Left ventricle myocardium inferior (tissue), 1 donor: ENCODE measurements at regions not wholly inside any gene's neighbourhood (a gene's known extent, or its start where the extent isn't known, plus 50 kb on each side); places are given as distances from the start of the nearest gene placed in this dataset.
"Not testable (repeated sequence)": the region's sequence is repeated elsewhere in the genome, so short reads cannot be mapped to it uniquely, and the experiment has no call there.

ENCODE experiments used
- DNase-seq: peaks from one replicate; pipeline ENCODE4 v3.0.0-alpha.2; 2020
- H3K27ac ChIP-seq: fragments of 200-600 bp; replicated peaks from 2 replicates; pipeline ENCODE4 v1.8.0; 2021
- H3K27me3 ChIP-seq: fragments of 200-600 bp; 2 replicates; pipeline ENCODE4 v1.8.0; 2021; ENCODE audit warnings: low read depth
- H3K36me3 ChIP-seq: fragments of 200-600 bp; 2 replicates; pipeline ENCODE4 v1.8.0; 2021
- H3K4me1 ChIP-seq: fragments of 200-600 bp; 2 replicates; pipeline ENCODE4 v1.8.0; 2021
- H3K4me3 ChIP-seq: fragments of 200-600 bp; 2 replicates; pipeline ENCODE4 v1.8.0; 2021; ENCODE audit warnings: mild to moderate bottlenecking, moderate library complexity
- H3K9me3 ChIP-seq: fragments of 200-600 bp; replicated peaks from 2 replicates; pipeline ENCODE4 v1.8.0; 2021
- intact Hi-C: fragments of 100-400 bp; cut with micrococcal nuclease; formaldehyde crosslinking; loops from one replicate; pipeline ENCODE4 v1.11.0; 2022
- TF ChIP-seq, protein P1 (sequence below): fragments of 200-600 bp; IDR thresholded peaks from 2 replicates; pipeline ENCODE4 v1.8.0; 2021; ENCODE audit warnings: antibody characterized with exemption, mild to moderate bottlenecking, borderline replicate concordance
- donor health status: DM: no; HTN: yes; CAD: no; lungs with severe emphysema.

DNA sequence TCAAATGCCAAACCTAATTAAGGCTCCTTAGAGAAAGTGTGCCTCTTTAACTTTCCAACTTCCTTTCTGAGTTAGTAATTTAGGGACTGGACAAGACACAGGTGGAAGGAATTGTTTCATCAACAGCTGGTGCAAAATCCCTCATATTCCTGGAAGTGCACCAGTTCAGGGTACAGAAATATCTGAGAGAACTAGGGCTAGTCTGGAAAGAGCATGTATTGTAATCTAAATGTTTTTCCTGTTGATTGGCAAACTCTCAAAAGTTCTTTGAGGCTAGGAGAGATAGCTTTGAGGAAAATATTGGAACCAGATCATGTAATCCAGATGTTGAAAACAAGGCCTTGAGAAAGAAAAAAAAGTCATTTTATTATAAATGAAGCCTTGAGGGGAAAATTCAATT lies 98.1 kb upstream of the C1GALT1C1 start:
- H3K27me3 ChIP-seq: no peaks in the 10 kb centered on the region
- TF ChIP-seq, protein P1, sequence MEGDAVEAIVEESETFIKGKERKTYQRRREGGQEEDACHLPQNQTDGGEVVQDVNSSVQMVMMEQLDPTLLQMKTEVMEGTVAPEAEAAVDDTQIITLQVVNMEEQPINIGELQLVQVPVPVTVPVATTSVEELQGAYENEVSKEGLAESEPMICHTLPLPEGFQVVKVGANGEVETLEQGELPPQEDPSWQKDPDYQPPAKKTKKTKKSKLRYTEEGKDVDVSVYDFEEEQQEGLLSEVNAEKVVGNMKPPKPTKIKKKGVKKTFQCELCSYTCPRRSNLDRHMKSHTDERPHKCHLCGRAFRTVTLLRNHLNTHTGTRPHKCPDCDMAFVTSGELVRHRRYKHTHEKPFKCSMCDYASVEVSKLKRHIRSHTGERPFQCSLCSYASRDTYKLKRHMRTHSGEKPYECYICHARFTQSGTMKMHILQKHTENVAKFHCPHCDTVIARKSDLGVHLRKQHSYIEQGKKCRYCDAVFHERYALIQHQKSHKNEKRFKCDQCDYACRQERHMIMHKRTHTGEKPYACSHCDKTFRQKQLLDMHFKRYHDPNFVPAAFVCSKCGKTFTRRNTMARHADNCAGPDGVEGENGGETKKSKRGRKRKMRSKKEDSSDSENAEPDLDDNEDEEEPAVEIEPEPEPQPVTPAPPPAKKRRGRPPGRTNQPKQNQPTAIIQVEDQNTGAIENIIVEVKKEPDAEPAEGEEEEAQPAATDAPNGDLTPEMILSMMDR: no peak
- no peak overlapping the region for H3K4me3 ChIP-seq
- no peak for DNase-seq
- H3K36me3 ChIP-seq: no peaks in the 10 kb centered on the region
- H3K27ac ChIP-seq: peak overlapping the region; percentile 42
- H3K9me3 ChIP-seq: no peaks in the 10 kb centered on the region
- H3K4me1 ChIP-seq: no peaks in the 10 kb centered on the region
- intact Hi-C loops: no loop called here

DNA sequence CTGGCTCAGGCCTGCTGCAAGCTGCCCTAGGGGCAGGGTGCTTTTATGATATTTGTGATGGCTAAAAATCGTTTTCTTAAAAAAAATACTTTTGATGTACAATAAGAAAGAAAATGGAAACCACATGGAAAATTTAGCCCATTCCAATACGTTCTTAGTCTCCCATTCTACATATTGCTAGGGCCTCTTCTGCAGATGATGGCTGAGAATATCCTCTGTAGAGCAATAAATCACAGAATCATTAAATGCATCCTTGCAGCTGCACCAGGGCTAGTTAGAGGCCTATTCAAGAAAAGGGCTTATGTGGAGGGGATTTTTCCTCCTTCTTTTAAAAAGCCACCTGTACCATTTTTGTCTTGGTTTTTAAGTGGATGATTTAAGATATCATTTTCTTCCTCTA lies 97.6 kb upstream of the C1GALT1C1 start:
- intact Hi-C loops: no loop called here
- no peaks in the 10 kb centered on the region for H3K36me3 ChIP-seq
- no peaks in the 10 kb centered on the region for H3K27me3 ChIP-seq
- TF ChIP-seq, protein P1: no peak
- H3K4me3 ChIP-seq: no peak overlapping the region
- no peaks in the 10 kb centered on the region for H3K9me3 ChIP-seq
- peak overlapping the region; percentile 8 for H3K27ac ChIP-seq
- DNase-seq: no peak
- H3K4me1 ChIP-seq: no peaks in the 10 kb centered on the region

DNA sequence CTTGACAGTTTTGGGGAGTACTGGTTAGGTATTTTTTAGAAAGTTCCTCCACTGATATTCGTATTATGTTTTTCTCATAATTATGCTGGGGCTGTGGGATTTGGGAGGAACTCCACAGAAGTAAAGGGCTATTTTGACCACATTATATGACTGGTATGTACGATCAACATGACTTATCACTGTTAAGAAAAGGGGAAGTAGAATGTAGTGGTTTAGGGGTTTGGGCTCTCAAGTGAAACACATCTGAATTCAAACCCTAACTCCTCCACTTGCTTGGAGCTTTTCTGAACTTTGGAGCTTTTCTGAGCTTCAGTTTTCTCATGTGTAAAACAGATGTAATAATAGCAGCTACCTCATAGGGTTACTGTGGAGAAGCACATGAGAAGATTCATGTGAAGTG lies 96.4 kb upstream of the C1GALT1C1 start:
- H3K4me3 ChIP-seq: no peak overlapping the region
- intact Hi-C loops: no loop called here
- no peaks in the 10 kb centered on the region for H3K27me3 ChIP-seq
- H3K9me3 ChIP-seq: no peaks in the 10 kb centered on the region
- DNase-seq: no peak
- H3K4me1 ChIP-seq: no peaks in the 10 kb centered on the region
- no peaks in the 10 kb centered on the region for H3K36me3 ChIP-seq
- H3K27ac ChIP-seq: no peak overlapping the region
- TF ChIP-seq, protein P1: no peak

DNA sequence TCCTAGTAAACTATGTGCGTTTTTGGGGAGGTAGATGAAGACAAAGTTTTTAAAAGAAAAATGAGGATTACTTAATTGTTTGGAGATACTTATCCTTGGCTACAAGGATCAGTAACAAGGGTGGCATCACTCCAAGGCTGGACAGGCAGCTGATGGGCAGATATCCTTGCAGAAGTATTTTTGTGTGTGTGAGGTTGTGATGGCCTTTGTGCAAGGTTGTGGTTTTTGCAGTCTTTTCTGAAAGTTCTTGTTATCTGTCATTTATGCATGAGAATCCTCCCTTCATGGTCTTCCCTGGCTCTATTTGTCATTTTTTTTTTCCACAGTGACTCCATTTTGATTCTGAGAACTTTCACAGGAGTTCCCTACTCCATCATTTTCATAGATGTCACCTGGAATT lies 96.0 kb upstream of the C1GALT1C1 start:
- Histone ChIP-seq H3K27ac (no peak overlapping the region), H3K36me3 (no peaks in the 10 kb centered on the region), H3K9me3 (no peaks in the 10 kb centered on the region), H3K27me3 (no peaks in the 10 kb centered on the region), H3K4me3 (no peak overlapping the region), H3K4me1 (no peaks in the 10 kb centered on the region)
- no peak for DNase-seq
- intact Hi-C loops: no loop called here
- TF ChIP-seq, protein P1: no peak

DNA sequence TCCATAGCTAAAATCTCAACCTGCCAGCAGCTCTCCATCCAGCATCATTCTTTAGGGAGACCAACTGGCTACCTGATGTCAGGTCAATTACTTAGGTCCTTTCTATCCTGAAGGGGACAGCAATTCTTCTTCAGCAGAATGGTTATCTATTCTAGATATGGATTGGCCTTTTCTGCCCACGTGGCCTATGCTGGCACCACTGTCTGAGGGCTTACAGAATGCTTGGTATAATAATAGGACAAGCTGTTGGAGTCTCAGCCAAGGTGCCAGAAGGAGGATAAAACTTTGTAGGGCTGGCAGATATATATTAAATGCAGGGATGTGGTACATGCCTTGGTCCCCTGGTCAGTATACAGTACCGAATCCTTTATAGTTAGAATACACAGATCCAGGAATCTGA lies 89.8 kb upstream of the C1GALT1C1 start:
- Histone ChIP-seq H3K27me3 (no peaks in the 10 kb centered on the region), H3K27ac (no peak overlapping the region)
- TF ChIP-seq, protein P1: no peak

DNA sequence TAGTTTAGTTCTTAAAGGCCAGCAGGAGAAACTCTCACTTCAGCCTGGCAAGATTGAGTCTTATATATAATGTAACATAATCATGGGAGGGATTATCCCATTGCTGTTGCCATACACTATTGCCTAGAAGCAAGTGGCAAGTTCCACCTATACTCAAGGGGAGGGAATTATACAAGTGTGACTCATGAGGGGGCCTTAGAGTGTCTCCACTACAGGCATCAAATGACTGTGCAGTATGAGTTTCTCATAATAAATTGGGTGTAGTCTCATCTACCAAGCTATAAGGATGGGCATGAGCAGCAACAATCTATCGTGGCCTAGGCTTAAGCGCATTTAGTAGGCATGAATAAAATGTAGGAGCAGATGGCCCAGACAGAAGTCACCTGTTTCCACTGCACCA lies 89.1 kb upstream of the C1GALT1C1 start:
- Histone ChIP-seq H3K4me1 (no peaks in the 10 kb centered on the region), H3K36me3 (no peaks in the 10 kb centered on the region), H3K9me3 (no peaks in the 10 kb centered on the region), H3K27ac (no peak overlapping the region), H3K27me3 (no peaks in the 10 kb centered on the region), H3K4me3 (no peak overlapping the region)
- no peak for DNase-seq
- TF ChIP-seq, protein P1: no peak
- intact Hi-C loops: no loop called here

More for the DNA sequence above, 89.8 kb upstream of the C1GALT1C1 start:
- H3K9me3 ChIP-seq: no peaks in the 10 kb centered on the region
- H3K4me1 ChIP-seq: no peaks in the 10 kb centered on the region
- no peak overlapping the region for H3K4me3 ChIP-seq
- H3K36me3 ChIP-seq: no peaks in the 10 kb centered on the region
- intact Hi-C loops: no loop called here
- DNase-seq: no peak

DNA sequence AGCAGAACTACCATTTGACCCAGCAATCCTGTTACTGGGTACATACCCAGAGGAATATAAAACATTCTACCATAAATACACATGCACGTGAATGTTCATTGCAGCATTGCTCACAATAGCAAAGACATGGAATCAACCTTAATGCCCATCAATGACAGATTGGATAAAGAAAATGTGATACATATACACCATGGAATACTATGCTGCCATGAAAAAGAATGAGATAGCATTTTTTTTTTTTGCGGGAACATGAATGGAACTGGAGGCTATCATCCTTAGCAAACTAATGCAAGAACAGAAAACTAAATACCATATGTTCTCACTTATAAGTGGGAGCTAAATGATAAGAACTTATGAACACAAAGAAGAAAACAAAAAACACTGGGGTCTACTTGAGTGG lies 72.5 kb upstream of the C1GALT1C1 start:
- DNase-seq, H3K4me1 ChIP-seq, H3K4me3 ChIP-seq, intact Hi-C loops, H3K36me3 ChIP-seq, H3K27me3 ChIP-seq, H3K9me3 ChIP-seq, H3K27ac ChIP-seq: not testable (repeated sequence)
